ENCODE measurements at regions not wholly inside any gene's neighbourhood (a gene's known extent, or its start where the extent isn't known, plus 50 kb on each side); places are given as distances from the start of the nearest gene placed in this dataset.

DNA sequence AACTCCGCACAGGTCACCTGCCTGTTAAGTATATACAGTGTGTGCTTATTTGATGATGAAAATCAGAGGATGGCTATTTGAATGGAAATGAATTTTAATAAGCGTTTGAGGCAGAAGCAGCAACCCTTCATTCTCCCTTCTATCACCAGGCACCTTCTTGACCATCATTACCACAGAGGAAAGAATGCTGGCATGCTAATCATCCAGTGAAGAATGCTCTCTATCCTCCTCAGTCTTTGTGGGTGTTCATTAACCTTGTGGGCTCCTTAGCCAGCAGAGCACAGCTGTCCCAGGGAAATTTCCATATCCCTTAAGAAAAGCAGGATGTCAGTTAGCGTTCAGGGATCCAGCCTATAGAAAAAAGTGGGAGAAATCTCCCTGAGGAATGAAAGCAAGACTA is 428.0 kb upstream of the CAMK1G start:
- TF ChIP-seq CTCF (IDR thresholded peaks at IDR 0.05) (no peak), POLR2A (IDR thresholded peaks at IDR 0.05) (no peak)
